Inferior parietal cortex (tissue), 1 donor: ENCODE measurements at regions not wholly inside any gene's neighbourhood (a gene's known extent, or its start where the extent isn't known, plus 50 kb on each side); places are given as distances from the start of the nearest gene placed in this dataset.
A peak's percentile ranks its signal among the peaks of the same experiment; 100 is the strongest.

Experiments used
- DNase-seq: peaks from one replicate; pipeline ENCODE4 v3.0.0-alpha.2; 2016; ENCODE audit errors: extremely low spot score

GRCh38 chr22:48245196-48245485, 1482.7 kb downstream of the TBC1D22A start:
- DNase-seq: no peak

GRCh38 chr22:48244388-48245195, 1482.1 kb downstream of the TBC1D22A start:
- no peak for DNase-seq

GRCh38 chr22:48242461-48242864, 1480.0 kb downstream of the TBC1D22A start:
- no peak for DNase-seq

- no peak for DNase-seq
Observed at GRCh38 chr22:48241658-48242057, 1479.2 kb downstream of the TBC1D22A start.

GRCh38 chr22:48240935-48241230, 1478.4 kb downstream of the TBC1D22A start:
- no peak for DNase-seq

- no peak for DNase-seq
Observed at GRCh38 chr22:48240148-48240934, 1477.9 kb downstream of the TBC1D22A start.

- DNase-seq: no peak
Observed at GRCh38 chr22:48239461-48240147, 1477.2 kb downstream of the TBC1D22A start.

DNA sequence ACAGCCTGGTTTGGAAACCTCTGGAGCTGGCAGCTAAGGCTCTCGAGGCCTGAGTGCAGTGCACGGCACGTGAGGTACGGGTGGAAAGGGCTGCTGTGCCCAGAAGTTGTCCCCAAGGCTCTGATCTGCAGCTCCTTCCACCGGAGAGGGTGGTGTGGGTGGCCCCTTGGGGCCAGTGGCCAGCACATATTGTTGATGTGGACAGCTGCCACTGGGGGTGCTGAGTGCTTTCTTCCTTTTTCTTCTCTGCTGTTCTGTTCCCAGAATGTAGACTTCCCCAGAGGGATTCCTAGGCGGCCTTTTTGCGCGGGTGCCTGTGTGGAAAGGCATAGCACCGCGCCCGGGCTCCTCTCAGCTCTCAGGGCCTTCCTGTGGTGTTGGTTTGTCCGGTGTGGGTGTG, 1476.5 kb downstream of the TBC1D22A start:
- DNase-seq: no peak

GRCh38 chr22:48238284-48238915, 1476.0 kb downstream of the TBC1D22A start:
- DNase-seq: no peak

DNA sequence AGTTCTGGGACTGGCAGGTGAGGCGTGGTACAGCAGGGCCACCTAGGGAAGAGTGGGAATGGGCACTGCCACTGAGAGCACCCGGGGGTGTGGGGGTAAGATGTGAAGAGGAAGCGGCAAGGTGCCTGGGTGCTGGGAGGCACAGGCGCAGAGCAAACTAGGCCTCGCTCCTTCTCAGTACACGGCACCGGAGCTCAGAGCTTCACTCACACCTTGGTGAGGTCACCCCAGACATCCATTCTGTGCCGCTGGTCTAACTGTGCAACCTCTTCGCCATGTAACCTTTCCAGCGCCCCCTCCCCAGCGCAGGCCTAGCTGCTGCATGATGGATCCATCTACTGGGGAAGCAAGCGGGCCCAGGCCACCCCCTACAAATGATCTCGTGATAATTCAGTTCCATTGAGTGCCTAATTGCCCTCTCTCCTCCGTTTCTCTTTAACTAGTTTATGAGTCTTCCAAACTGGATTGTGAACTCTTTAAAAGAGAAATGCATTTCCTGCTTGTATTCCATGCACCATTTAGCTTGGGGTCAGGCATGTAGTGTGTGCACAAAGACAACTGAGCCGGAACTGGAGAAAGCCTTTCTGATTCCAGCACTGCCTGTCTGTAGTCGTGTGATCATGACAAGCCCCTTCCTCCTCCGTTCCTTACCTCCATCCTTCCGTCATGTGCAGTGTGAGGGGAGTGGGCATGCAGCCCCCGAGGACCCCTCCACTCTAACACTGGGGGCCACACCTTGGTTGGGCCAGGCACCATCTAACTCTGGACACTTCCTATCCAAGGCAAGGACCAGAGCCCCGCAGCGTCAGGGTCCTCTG, 1475.2 kb downstream of the TBC1D22A start:
- DNase-seq: no peak

DNA sequence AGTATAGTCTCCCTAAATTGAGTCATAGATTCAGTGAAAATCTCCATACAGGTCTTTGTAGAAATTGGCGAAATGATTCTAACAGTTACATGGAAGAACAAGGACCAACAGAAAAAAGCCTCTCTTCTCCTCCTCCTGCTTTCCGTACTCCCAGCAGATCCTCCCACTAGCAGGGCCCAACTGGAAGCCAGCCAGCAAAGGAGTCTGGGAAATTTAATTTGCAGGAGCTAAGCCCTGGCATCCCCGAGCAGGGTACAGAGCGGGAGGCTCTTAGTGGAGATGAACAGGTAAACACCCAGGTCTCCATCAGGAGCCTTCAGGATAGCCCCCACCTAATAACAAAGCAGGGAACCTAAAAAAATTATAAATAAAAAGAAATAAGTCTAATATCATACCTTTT, 1473.8 kb downstream of the TBC1D22A start:
- DNase-seq: no peak

DNA sequence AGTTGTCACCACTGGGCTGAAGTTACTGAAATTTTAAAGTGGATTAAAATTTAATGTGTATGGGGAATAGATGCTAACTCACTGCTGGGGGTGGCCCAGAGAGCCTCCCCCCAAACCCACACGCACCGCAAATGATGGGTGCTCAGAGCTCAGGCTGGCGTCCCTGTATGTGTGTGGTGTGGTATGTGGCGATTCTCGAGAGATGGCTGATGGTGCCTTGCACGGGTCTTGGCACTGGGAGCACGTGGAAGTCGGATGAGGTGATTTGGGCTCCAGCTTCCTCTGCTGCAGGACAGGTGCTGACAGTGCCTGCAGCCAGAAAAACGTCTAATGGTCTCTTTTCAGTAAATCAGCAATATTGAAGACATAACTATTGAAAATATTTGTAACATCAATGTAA, 1473.3 kb downstream of the TBC1D22A start:
- DNase-seq: no peak

- DNase-seq: no peak
Observed at GRCh38 chr22:48234011-48234410, 1471.6 kb downstream of the TBC1D22A start.

GRCh38 chr22:48233586-48233985, 1471.1 kb downstream of the TBC1D22A start:
- no peak for DNase-seq

- DNase-seq: no peak
Observed at GRCh38 chr22:48228468-48228867, 1466.0 kb downstream of the TBC1D22A start.

GRCh38 chr22:48227341-48228018, 1465.0 kb downstream of the TBC1D22A start:
- no peak for DNase-seq

- DNase-seq: no peak
Observed at GRCh38 chr22:48226026-48227013, 1463.9 kb downstream of the TBC1D22A start.

GRCh38 chr22:48224332-48224731, 1461.9 kb downstream of the TBC1D22A start:
- peak; percentile 22 for DNase-seq

DNA sequence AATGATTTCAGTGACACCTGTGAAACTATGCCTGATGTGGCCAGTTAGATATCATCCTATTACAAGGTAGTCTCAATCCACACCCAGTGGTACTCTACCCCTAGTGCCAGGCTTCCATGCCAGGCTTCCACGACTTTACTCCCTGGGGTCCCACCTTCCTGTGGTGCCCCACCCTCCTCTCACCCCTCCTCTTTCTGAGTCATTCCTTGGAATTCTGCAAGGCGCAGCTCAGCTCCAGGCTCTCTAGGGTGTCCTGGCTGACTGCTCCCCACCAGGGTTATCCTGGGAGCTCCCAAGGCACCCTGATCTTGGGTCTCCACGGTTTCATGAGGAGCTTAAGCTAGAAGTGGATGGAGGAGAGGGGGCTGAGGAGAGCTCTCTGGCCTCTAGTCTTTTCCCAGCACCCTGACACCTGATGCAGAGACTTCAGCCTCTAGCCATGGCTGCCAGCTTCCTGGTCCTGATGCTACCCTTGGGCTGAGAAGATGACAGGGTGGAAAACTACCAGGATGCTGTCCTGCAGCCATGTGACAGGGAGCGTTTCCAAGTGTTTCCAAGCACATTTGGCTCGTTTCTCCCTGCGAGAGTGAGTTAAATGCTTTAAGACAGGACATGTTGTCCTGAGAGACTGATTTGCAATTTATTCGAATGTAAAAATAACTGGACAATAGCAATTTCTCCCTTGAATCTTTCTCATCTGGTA, 1461.2 kb downstream of the TBC1D22A start:
- peak; percentile 70 for DNase-seq
